IMR-90 (cell line): ENCODE measurements at regions not wholly inside any gene's neighbourhood (a gene's known extent, or its start where the extent isn't known, plus 50 kb on each side); places are given as distances from the start of the nearest gene placed in this dataset.

Experiments used
- CTCF ChIP-seq: conservative IDR thresholded peaks from 2 replicates; pipeline ENCODE4 v1.5.1; 2012; ENCODE audit warnings: mild to moderate bottlenecking, low read depth, low read length, improper control_type of control experiment
- MAZ ChIP-seq: IDR thresholded peaks from 2 replicates; pipeline ENCODE4 v1.6.1; 2012; ENCODE audit warnings: low read depth, mild to moderate bottlenecking, low read length, improper control_type of control experiment, moderate library complexity, borderline replicate concordance
- MXI1 ChIP-seq: IDR thresholded peaks from 2 replicates; pipeline ENCODE4 v1.6.1; 2012; ENCODE audit warnings: low read depth, mild to moderate bottlenecking, low read length, moderate library complexity, borderline replicate concordance
- POLR2A ChIP-seq: IDR thresholded peaks from 2 replicates; pipeline ENCODE4 v1.6.1; 2012; ENCODE audit warnings: mild to moderate bottlenecking, low read depth, low read length
- RAD21 ChIP-seq: IDR thresholded peaks from 2 replicates; pipeline ENCODE4 v1.6.1; 2012; ENCODE audit warnings: low read length, improper control_type of control experiment
- USF2 ChIP-seq: fragments of 150-350 bp; IDR thresholded peaks from 2 replicates; pipeline ENCODE4 v1.6.1; 2017; ENCODE audit warnings: mild to moderate bottlenecking, antibody characterized with exemption, low read length, low read depth

GRCh38 chr21:41639336-41639735 is 127.5 kb downstream of the RIPK4 start:
- TF ChIP-seq CTCF (no peak), USF2 (no peak), POLR2A (no peak), RAD21 (no peak), MAZ (no peak), MXI1 (no peak)
